Astrocyte (in vitro differentiated cells and primary cell): ENCODE measurements at regions not wholly inside any gene's neighbourhood (a gene's known extent, or its start where the extent isn't known, plus 50 kb on each side); places are given as distances from the start of the nearest gene placed in this dataset.
A peak's percentile ranks its signal among the peaks of the same experiment; 100 is the strongest.

ENCODE experiments used
- DNase-seq: peaks from one replicate; pipeline ENCODE4 v3.0.0-alpha.2; 2010; ENCODE audit warnings: low read depth
- FAIRE-seq: peaks from 2 replicates; lab custom pipeline; 2011; peaks lifted over from hg19 to GRCh38; lab: Jason Lieb, UNC
- H2AFZ ChIP-seq: 2 replicates; pipeline ENCODE4 v1.6.0; 2012; ENCODE audit warnings: low read depth, low read length, inconsistent platforms
- H3K27ac ChIP-seq: 2 replicates; pipeline ENCODE4 v1.5.1; 2011; ENCODE audit warnings: low read depth, low read length, inconsistent platforms
- H3K27me3 ChIP-seq: 2 replicates; pipeline ENCODE4 v1.6.0; 2011; ENCODE audit warnings: low read length, inconsistent platforms; ENCODE audit not compliant: insufficient read depth
- H3K36me3 ChIP-seq: 2 replicates; pipeline ENCODE4 v1.5.1; 2011; ENCODE audit warnings: low read length, inconsistent platforms; ENCODE audit not compliant: insufficient read depth
- H3K4me1 ChIP-seq: 2 replicates; pipeline ENCODE4 v1.5.1; 2011; ENCODE audit warnings: low read length, inconsistent platforms; ENCODE audit not compliant: insufficient read depth
- H3K4me2 ChIP-seq: 2 replicates; pipeline ENCODE4 v1.6.0; 2012; ENCODE audit warnings: low read length, inconsistent platforms
- H3K4me3 ChIP-seq: 2 replicates; pipeline ENCODE4 v1.5.1; 2011; ENCODE audit warnings: low read depth, mild to moderate bottlenecking, low read length, inconsistent platforms; ENCODE audit not compliant: insufficient read depth
- H3K79me2 ChIP-seq: 2 replicates; pipeline ENCODE4 v1.6.0; 2012; ENCODE audit warnings: mild to moderate bottlenecking, low read length, inconsistent platforms; ENCODE audit not compliant: insufficient read depth
- H3K9ac ChIP-seq: 2 replicates; pipeline ENCODE4 v1.6.0; 2012; ENCODE audit warnings: mild to moderate bottlenecking, low read length, inconsistent platforms
- H3K9me3 ChIP-seq: 2 replicates; pipeline ENCODE4 v1.5.1; 2012; ENCODE audit warnings: low read depth, mild to moderate bottlenecking, low read length, inconsistent platforms; ENCODE audit not compliant: insufficient read depth
- H4K20me1 ChIP-seq: 2 replicates; pipeline ENCODE4 v1.6.0; 2012; ENCODE audit warnings: low read length, inconsistent platforms; ENCODE audit not compliant: insufficient read depth
- H3K27ac Mint-ChIP-seq: one replicate; pipeline ENCODE4 v1.8.0; 2021; ENCODE audit warnings: mild to moderate bottlenecking, mixed read lengths; ENCODE audit not compliant: unreplicated experiment
- H3K27me3 Mint-ChIP-seq: one replicate; pipeline ENCODE4 v1.8.0; 2021; ENCODE audit warnings: low read depth, mixed read lengths; ENCODE audit not compliant: unreplicated experiment
- H3K36me3 Mint-ChIP-seq: one replicate; pipeline ENCODE4 v1.8.0; 2021; ENCODE audit warnings: low read depth, mixed read lengths; ENCODE audit not compliant: unreplicated experiment
- H3K4me1 Mint-ChIP-seq: one replicate; pipeline ENCODE4 v1.8.0; 2021; ENCODE audit warnings: low read depth, mixed read lengths; ENCODE audit not compliant: unreplicated experiment
- H3K4me3 Mint-ChIP-seq: one replicate; pipeline ENCODE4 v1.8.0; 2021; ENCODE audit warnings: mild to moderate bottlenecking, moderate library complexity, mixed read lengths; ENCODE audit not compliant: unreplicated experiment
- H3K9me3 Mint-ChIP-seq: one replicate; pipeline ENCODE4 v1.8.0; 2021; ENCODE audit warnings: mild to moderate bottlenecking, mixed read lengths; ENCODE audit not compliant: unreplicated experiment
- CTCF ChIP-seq: IDR thresholded peaks from 2 replicates; pipeline ENCODE4 v1.5.1; 2011; ENCODE audit warnings: low read depth, mild to moderate bottlenecking, inconsistent platforms, low read length, moderate library complexity; ENCODE audit not compliant: insufficient read depth
- EZH2 ChIP-seq: IDR thresholded peaks from 2 replicates; pipeline ENCODE4 v1.6.1; 2012; ENCODE audit warnings: mild to moderate bottlenecking, low read length, inconsistent platforms; ENCODE audit not compliant: insufficient read depth

GRCh38 chr15:87131067-87131466 is 1051.4 kb downstream of the AGBL1 start:
- Mint-ChIP-seq H3K9me3 (peaks cover 3% of the 10 kb centered on the region), H3K36me3 (no peaks in the 10 kb centered on the region), H3K4me3 (no peak overlapping the region), H3K27ac (no peak overlapping the region), H3K27me3 (peaks cover 2% of the 10 kb centered on the region), H3K4me1 (peaks cover 2% of the 10 kb centered on the region)
- Histone ChIP-seq H3K36me3 (no peaks in the 10 kb centered on the region), H4K20me1 (no peaks in the 10 kb centered on the region), H3K4me2 (no peak overlapping the region), H3K9me3 (no peaks in the 10 kb centered on the region), H3K79me2 (no peaks in the 10 kb centered on the region), H3K27me3 (no peaks in the 10 kb centered on the region), H3K4me3 (no peak overlapping the region), H3K4me1 (no peaks in the 10 kb centered on the region), H2AFZ (no peak overlapping the region), H3K27ac (no peak overlapping the region), H3K9ac (no peak overlapping the region)
- TF ChIP-seq EZH2 (no peak), CTCF (no peak)
- no peak for FAIRE-seq
- DNase-seq: no peak

- FAIRE-seq: no peak
- no peak overlapping the region for H3K4me2 ChIP-seq
- H4K20me1 ChIP-seq: no peaks in the 10 kb centered on the region
- Mint-ChIP-seq H3K27ac (no peak overlapping the region), H3K36me3 (no peaks in the 10 kb centered on the region), H3K27me3 (peaks cover 2% of the 10 kb centered on the region), H3K9me3 (peaks cover 6% of the 10 kb centered on the region), H3K4me1 (peaks cover 2% of the 10 kb centered on the region), H3K4me3 (no peak overlapping the region)
- no peaks in the 10 kb centered on the region for H3K79me2 ChIP-seq
- no peaks in the 10 kb centered on the region for H3K4me1 ChIP-seq
- TF ChIP-seq CTCF: no peak
- no peaks in the 10 kb centered on the region for H3K27me3 ChIP-seq
- peak; percentile 57 for DNase-seq
- H2AFZ ChIP-seq: no peak overlapping the region
- H3K27ac ChIP-seq: no peak overlapping the region
- H3K4me3 ChIP-seq: no peak overlapping the region
- H3K9me3 ChIP-seq: no peaks in the 10 kb centered on the region
- no peaks in the 10 kb centered on the region for H3K36me3 ChIP-seq
- H3K9ac ChIP-seq: no peak overlapping the region
Observed at GRCh38 chr15:87129916-87130315, 1050.2 kb downstream of the AGBL1 start.

- Mint-ChIP-seq H3K36me3 (no peaks in the 10 kb centered on the region), H3K4me1 (peaks cover 3% of the 10 kb centered on the region), H3K27ac (no peak overlapping the region), H3K27me3 (no peaks in the 10 kb centered on the region), H3K9me3 (peaks cover 4% of the 10 kb centered on the region), H3K4me3 (no peak overlapping the region)
- no peaks in the 10 kb centered on the region for H3K27me3 ChIP-seq
- no peak overlapping the region for H3K9ac ChIP-seq
- no peak overlapping the region for H3K27ac ChIP-seq
- no peaks in the 10 kb centered on the region for H3K9me3 ChIP-seq
- TF ChIP-seq CTCF (no peak), EZH2 (no peak)
- H4K20me1 ChIP-seq: no peaks in the 10 kb centered on the region
- no peak overlapping the region for H2AFZ ChIP-seq
- FAIRE-seq (no peak), DNase-seq (no peak)
- H3K4me2 ChIP-seq: no peak overlapping the region
- no peaks in the 10 kb centered on the region for H3K79me2 ChIP-seq
- H3K4me3 ChIP-seq: no peak overlapping the region
- no peaks in the 10 kb centered on the region for H3K4me1 ChIP-seq
- no peaks in the 10 kb centered on the region for H3K36me3 ChIP-seq
Observed at GRCh38 chr15:87123676-87124382, 1044.2 kb downstream of the AGBL1 start.
